HCT116 (cell line): ENCODE measurements at regions not wholly inside any gene's neighbourhood (a gene's known extent, or its start where the extent isn't known, plus 50 kb on each side); places are given as distances from the start of the nearest gene placed in this dataset.

ENCODE experiments used
- ATAC-seq: fragments of 200-7000 bp; cut with Tn5 transposase; 2 replicates; pipeline ENCODE4 v1.9.1; 2020; ENCODE audit warnings: mild to moderate bottlenecking, moderate library complexity
- BruUV-seq: library from RNA; stranded (reverse); fragments of 400-500 nt; replicated peaks from 2 replicates; lab custom pipeline; 2021; lab: Mats Ljungman, UMichigan
- CTCF ChIA-PET: fragments of 300-600 bp; sonication (Branson Sonifier 250); formaldehyde crosslinking; loops from one replicate; lab custom pipeline; 2021; ENCODE audit warnings: antibody characterized with exemption; lab: Charles Lee
- POLR2A ChIA-PET: fragments of 300-600, 350-600 bp; sonication (Branson Sonifier 250); formaldehyde crosslinking; loops from one replicate; lab custom pipeline; 2021; ENCODE audit warnings: antibody characterized with exemption; lab: Charles Lee
- RAD21 ChIA-PET, 2 experiments: fragments of 300-600 bp; sonication (Branson Sonifier 250); formaldehyde crosslinking; loops; one replicate each; lab custom pipeline; 2023; ENCODE audit warnings: low total read pairs in 2 of 2; ENCODE audit not compliant: uncharacterized antibody in 2 of 2, unreplicated experiment in 2 of 2, low non-redundant PET in 1 of 2; lab: Charles Lee
- DNase-seq: peaks from one replicate; pipeline ENCODE4 v3.0.0-alpha.2; 2010; ENCODE audit warnings: low read depth, low spot score
- H2AFZ ChIP-seq: fragments of 200-600 bp; shearing (Covaris generic), sonication (generic); 2 replicates; pipeline ENCODE4 v1.6.1; 2017; ENCODE audit warnings: low read depth, mixed run types, mixed read lengths, antibody characterized with exemption, low read length; ENCODE audit not compliant: poor library complexity, severe bottlenecking
- H3K27ac ChIP-seq: 2 replicates; pipeline ENCODE4 v1.5.1; 2012; ENCODE audit warnings: low read depth, low read length
- H3K27me3 ChIP-seq: fragments of 200-600 bp; sonication (generic); 2 replicates; pipeline ENCODE4 v1.6.1; 2016; ENCODE audit warnings: mixed run types, low read length, mixed read lengths; ENCODE audit not compliant: insufficient read depth
- H3K36me3 ChIP-seq, 2 experiments: fragments of 200-500 bp in 1 of 2; fragments of 200-600 bp in 1 of 2; sonication (Bioruptor generic) in 1 of 2; sonication (generic) in 1 of 2; 2 replicates each; pipeline versions ENCODE4 v1.5.1 to v1.6.1; 2014 to 2016; ENCODE audit warnings: low read length in 2 of 2, inconsistent platforms in 1 of 2, mixed read lengths in 1 of 2, mixed run types in 1 of 2; ENCODE audit not compliant: insufficient read depth in 2 of 2, control insufficient read depth in 1 of 2
- H3K4me1 ChIP-seq, 2 experiments: fragments of 200-600 bp in 1 of 2; sonication (generic) in 1 of 2; 2 replicates each; pipeline versions ENCODE4 v1.5.1 to v1.6.1; 2012 to 2017; ENCODE audit warnings: low read length in 2 of 2, inconsistent platforms in 1 of 2, mild to moderate bottlenecking in 1 of 2, mixed read lengths in 1 of 2, mixed run types in 1 of 2, moderate library complexity in 1 of 2; ENCODE audit not compliant: insufficient read depth in 2 of 2, control insufficient read depth in 1 of 2
- H3K4me2 ChIP-seq: fragments of 200-600 bp; sonication (generic); 2 replicates; pipeline ENCODE4 v1.6.1; 2017; ENCODE audit warnings: mixed run types, low read length, mixed read lengths
- H3K4me3 ChIP-seq, 2 experiments: fragments of 200-600 bp in 1 of 2; sonication (generic) in 1 of 2; replicated peaks in 1 of 2; 2 replicates each; pipeline ENCODE4 v1.5.1; 2011 to 2016; ENCODE audit warnings: low read length in 2 of 2, control low read depth in 1 of 2, low read depth in 1 of 2, mild to moderate bottlenecking in 1 of 2, mixed read lengths in 1 of 2, mixed run types in 1 of 2
- H3K79me2 ChIP-seq: fragments of 200-600 bp; sonication (generic); 2 replicates; pipeline ENCODE4 v1.6.1; 2017; ENCODE audit warnings: mild to moderate bottlenecking, mixed run types, low read length, moderate library complexity, mixed read lengths; ENCODE audit not compliant: insufficient read depth
- H3K9ac ChIP-seq: fragments of 200-600 bp; sonication (generic); 2 replicates; pipeline ENCODE4 v1.6.1; 2016; ENCODE audit warnings: low read length, mixed read lengths
- H3K9me2 ChIP-seq: fragments of 200-600 bp; sonication (generic), shearing (Covaris generic); 2 replicates; pipeline ENCODE4 v1.6.1; 2017; ENCODE audit warnings: mixed run types, mild to moderate bottlenecking, moderate library complexity; ENCODE audit not compliant: insufficient read depth
- H3K9me3 ChIP-seq, 2 experiments: fragments of 200-500 bp in 1 of 2; fragments of 200-600 bp in 1 of 2; sonication (Bioruptor generic) in 1 of 2; sonication (generic) in 1 of 2; 2 replicates each; pipeline ENCODE4 v1.6.1; 2014 to 2017; ENCODE audit warnings: low read length in 2 of 2, mixed read lengths in 2 of 2, inconsistent platforms in 1 of 2, low read depth in 1 of 2, mild to moderate bottlenecking in 1 of 2, mixed run types in 1 of 2, moderate library complexity in 1 of 2; ENCODE audit not compliant: control insufficient read depth in 1 of 2, insufficient read depth in 1 of 2
- H4K20me1 ChIP-seq: fragments of 200-600 bp; sonication (generic), shearing (Covaris generic); 2 replicates; pipeline ENCODE4 v1.6.1; 2017; ENCODE audit warnings: mixed run types, mild to moderate bottlenecking, moderate library complexity; ENCODE audit not compliant: insufficient read depth
- FOSL1 ChIP-seq: IDR thresholded peaks from 2 replicates; pipeline ENCODE4 v1.6.1; 2012; ENCODE audit warnings: low read depth
- JUND ChIP-seq: IDR thresholded peaks from 2 replicates; pipeline ENCODE4 v1.6.1; 2012
- RAD21 ChIP-seq: IDR thresholded peaks from 2 replicates; pipeline ENCODE4 v1.6.1; 2012; ENCODE audit warnings: low read depth, mild to moderate bottlenecking
- SP1 ChIP-seq: IDR thresholded peaks from 2 replicates; pipeline ENCODE4 v1.6.1; 2012; ENCODE audit warnings: low read depth
- ZNF274 ChIP-seq: fragments of 200-500 bp; sonication (Bioruptor generic); IDR thresholded peaks from 2 replicates; pipeline ENCODE4 v1.6.1; 2014; ENCODE audit warnings: mild to moderate bottlenecking, low read depth, low read length, inconsistent platforms
- intact Hi-C: fragments of 100-400 bp; cut with micrococcal nuclease; formaldehyde crosslinking; loops from 2 replicates; pipeline ENCODE4 v1.10.0; 2022
- TF ChIP-seq, protein P1 (sequence below): IDR thresholded peaks from 2 replicates; pipeline ENCODE4 v1.6.1; 2012
- TF ChIP-seq, protein P2 (sequence below), 3 experiments: fragments of 200-600 bp in 1 of 3; sonication (generic) in 1 of 3; IDR thresholded peaks in 2 of 3; conservative IDR thresholded peaks in 1 of 3; 2 replicates each; pipeline ENCODE4 v1.5.1; 2012 to 2017; ENCODE audit warnings: low read depth in 2 of 3, low read length in 2 of 3, antibody characterized with exemption in 1 of 3, borderline replicate concordance in 1 of 3, control low read depth in 1 of 3, mild to moderate bottlenecking in 1 of 3, mixed read lengths in 1 of 3, mixed run types in 1 of 3, moderate library complexity in 1 of 3; ENCODE audit not compliant: insufficient read depth in 1 of 3
- TF ChIP-seq, protein P3 (sequence below): IDR thresholded peaks from 2 replicates; pipeline ENCODE4 v1.6.1; 2011; ENCODE audit warnings: mild to moderate bottlenecking, low read length, moderate library complexity; ENCODE audit not compliant: insufficient replicate concordance; ENCODE audit errors: extremely low read depth

DNA sequence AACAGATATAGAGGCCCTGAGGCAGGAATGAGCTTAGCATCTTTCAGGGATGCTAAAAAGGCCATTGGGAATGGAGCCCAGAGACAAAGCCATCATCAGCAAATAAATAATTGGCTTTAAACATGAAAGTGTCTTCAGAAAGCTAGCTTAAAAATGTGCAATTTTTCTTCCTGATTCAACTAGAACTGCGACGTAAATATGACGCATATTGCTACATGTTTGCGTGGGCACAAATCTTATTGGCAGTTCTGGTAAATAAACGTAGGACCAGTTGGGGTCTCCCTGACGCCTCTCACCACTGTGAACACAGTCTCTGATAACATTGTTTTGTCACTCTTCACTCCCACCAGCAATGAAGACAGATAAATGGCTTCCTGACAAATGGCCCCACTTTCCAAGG is 97.3 kb upstream of the SRD5A3 start:
- intact Hi-C loops = no loop called here
- BruUV-seq = no TSS peak

More for the DNA sequence above, 97.3 kb upstream of the SRD5A3 start:
- Histone ChIP-seq H2AFZ (no peak overlapping the region), H3K36me3 (no peaks in the 10 kb centered on the region), H3K27me3 (no peaks in the 10 kb centered on the region), H3K4me2 (no peak overlapping the region), H3K4me3 (no peak overlapping the region), H3K9ac (no peak overlapping the region), H3K79me2 (no peaks in the 10 kb centered on the region), H3K9me3 (no peaks in the 10 kb centered on the region), H4K20me1 (no peaks in the 10 kb centered on the region), H3K9me2 (no peaks in the 10 kb centered on the region; the same call in 1 of the 2 replicates), H3K27ac (no peak overlapping the region), H3K4me1 (no peaks in the 10 kb centered on the region)
- POLR2A ChIA-PET = no interaction called here
- TF ChIP-seq SP1 (no peak), RAD21 (no peak), ZNF274 (no peak), FOSL1 (no peak), JUND (no peak)
- TF ChIP-seq, protein P1, sequence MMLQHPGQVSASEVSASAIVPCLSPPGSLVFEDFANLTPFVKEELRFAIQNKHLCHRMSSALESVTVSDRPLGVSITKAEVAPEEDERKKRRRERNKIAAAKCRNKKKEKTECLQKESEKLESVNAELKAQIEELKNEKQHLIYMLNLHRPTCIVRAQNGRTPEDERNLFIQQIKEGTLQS = no peak
- TF ChIP-seq, protein P2, sequence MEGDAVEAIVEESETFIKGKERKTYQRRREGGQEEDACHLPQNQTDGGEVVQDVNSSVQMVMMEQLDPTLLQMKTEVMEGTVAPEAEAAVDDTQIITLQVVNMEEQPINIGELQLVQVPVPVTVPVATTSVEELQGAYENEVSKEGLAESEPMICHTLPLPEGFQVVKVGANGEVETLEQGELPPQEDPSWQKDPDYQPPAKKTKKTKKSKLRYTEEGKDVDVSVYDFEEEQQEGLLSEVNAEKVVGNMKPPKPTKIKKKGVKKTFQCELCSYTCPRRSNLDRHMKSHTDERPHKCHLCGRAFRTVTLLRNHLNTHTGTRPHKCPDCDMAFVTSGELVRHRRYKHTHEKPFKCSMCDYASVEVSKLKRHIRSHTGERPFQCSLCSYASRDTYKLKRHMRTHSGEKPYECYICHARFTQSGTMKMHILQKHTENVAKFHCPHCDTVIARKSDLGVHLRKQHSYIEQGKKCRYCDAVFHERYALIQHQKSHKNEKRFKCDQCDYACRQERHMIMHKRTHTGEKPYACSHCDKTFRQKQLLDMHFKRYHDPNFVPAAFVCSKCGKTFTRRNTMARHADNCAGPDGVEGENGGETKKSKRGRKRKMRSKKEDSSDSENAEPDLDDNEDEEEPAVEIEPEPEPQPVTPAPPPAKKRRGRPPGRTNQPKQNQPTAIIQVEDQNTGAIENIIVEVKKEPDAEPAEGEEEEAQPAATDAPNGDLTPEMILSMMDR (IDR thresholded peaks at IDR 0.05 in 2 of 3, conservative IDR thresholded peaks at IDR 0.05 in 1 of 3; ENCODE audit: borderline replicate concordance in 1 of 3, insufficient read depth in 1 of 3, low read depth in 2 of 3, low read length in 2 of 3) = no peak
- TF ChIP-seq, protein P3, sequence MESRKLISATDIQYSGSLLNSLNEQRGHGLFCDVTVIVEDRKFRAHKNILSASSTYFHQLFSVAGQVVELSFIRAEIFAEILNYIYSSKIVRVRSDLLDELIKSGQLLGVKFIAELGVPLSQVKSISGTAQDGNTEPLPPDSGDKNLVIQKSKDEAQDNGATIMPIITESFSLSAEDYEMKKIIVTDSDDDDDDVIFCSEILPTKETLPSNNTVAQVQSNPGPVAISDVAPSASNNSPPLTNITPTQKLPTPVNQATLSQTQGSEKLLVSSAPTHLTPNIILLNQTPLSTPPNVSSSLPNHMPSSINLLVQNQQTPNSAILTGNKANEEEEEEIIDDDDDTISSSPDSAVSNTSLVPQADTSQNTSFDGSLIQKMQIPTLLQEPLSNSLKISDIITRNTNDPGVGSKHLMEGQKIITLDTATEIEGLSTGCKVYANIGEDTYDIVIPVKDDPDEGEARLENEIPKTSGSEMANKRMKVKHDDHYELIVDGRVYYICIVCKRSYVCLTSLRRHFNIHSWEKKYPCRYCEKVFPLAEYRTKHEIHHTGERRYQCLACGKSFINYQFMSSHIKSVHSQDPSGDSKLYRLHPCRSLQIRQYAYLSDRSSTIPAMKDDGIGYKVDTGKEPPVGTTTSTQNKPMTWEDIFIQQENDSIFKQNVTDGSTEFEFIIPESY = no peak
- RAD21 ChIA-PET = no interaction called here
- ATAC-seq = no peak
- no peak for DNase-seq
- CTCF ChIA-PET = no interaction called here
